ENCODE measurements at regions not wholly inside any gene's neighbourhood (a gene's known extent, or its start where the extent isn't known, plus 50 kb on each side); places are given as distances from the start of the nearest gene placed in this dataset.

GRCh38 chr12:115736360-115736759, 541.1 kb downstream of the MED13L start:
- no peaks in the 10 kb centered on the region for H3K27me3 Mint-ChIP-seq
- Histone ChIP-seq H3K36me3 (ENCODE audit: control insufficient read depth in 2 of 2, extremely low read depth in 1 of 2, insufficient read depth in 1 of 2, low read length in 1 of 2) (no peaks in the 10 kb centered on the region), H3K4me1 (ENCODE audit: control insufficient read depth in 1 of 2, extremely low read depth in 1 of 2, insufficient read depth in 2 of 2, low read length in 2 of 2) (no peaks in the 10 kb centered on the region), H3K27me3 (replicated peaks in 1 of 2; ENCODE audit: control insufficient read depth in 2 of 2, extremely low read depth in 1 of 2, insufficient read depth in 2 of 2, low read length in 1 of 2) (no peaks in the 10 kb centered on the region), H3K4me3 (ENCODE audit: control insufficient read depth in 1 of 2, extremely low read depth in 1 of 2, low read length in 1 of 2) (no peak overlapping the region), H3K9me3 (no peaks in the 10 kb centered on the region), H3K27ac (ENCODE audit: low read length) (no peak overlapping the region)
- DNase-seq (no peak), ATAC-seq (replicated peaks in 1 of 4) (no peak)
- no peaks in the 10 kb centered on the region for H3K4me1 Mint-ChIP-seq
- H3K9me3 Mint-ChIP-seq = no peaks in the 10 kb centered on the region
- WGBS (ENCODE audit: insufficient coverage) = no CpG with 5 or more reads among the region's 3 CpGs
- CTCF ChIA-PET = no interaction called here
- POLR2A ChIA-PET = no interaction called here
- H3K27ac Mint-ChIP-seq = no peak overlapping the region
- no peak overlapping the region for H3K4me3 Mint-ChIP-seq
- no peaks in the 10 kb centered on the region for H3K36me3 Mint-ChIP-seq

DNA sequence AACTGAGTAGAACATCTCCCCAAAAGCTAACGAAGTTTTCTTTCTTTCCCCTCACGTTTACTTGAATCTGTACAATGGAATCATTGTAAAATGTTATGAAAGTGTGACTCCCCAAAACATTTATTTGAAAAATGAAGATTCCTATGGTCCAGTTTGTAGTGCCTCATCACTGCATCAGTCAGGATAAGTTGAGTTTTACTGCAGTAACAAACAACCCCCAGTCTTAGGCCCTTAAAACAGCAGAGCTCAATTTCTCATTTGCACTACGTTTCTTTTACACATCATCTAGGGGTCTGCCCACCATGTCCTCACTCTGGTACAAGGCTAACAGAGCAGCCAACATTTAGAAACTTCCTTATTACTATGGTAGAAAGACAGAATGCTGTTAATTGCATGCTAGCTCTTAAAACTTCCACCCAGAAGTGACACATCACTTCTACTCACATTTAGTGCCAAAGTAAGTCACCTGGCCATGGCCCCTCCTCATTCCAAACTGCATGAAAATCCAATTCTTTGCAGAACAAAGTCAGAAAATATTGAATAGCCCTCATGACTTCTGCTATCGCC, 546.4 kb downstream of the MED13L start:
- CTCF ChIA-PET = no interaction called here
- no peak overlapping the region for H3K4me3 ChIP-seq (ENCODE audit: control insufficient read depth in 1 of 2, extremely low read depth in 1 of 2, low read length in 1 of 2)
- Mint-ChIP-seq H3K27me3 (no peaks in the 10 kb centered on the region), H3K4me1 (no peaks in the 10 kb centered on the region), H3K36me3 (no peaks in the 10 kb centered on the region), H3K4me3 (no peak overlapping the region), H3K9me3 (peaks cover 0 to 8% (median 0%) of the 10 kb centered on the region in 3 donors), H3K27ac (no peak overlapping the region)
- H3K27ac ChIP-seq (ENCODE audit: low read length) = no peak overlapping the region
- ATAC-seq (replicated peaks in 1 of 4) (no peak), DNase-seq (no peak)
- H3K36me3 ChIP-seq (ENCODE audit: control insufficient read depth in 2 of 2, extremely low read depth in 1 of 2, insufficient read depth in 1 of 2, low read length in 1 of 2) = no peaks in the 10 kb centered on the region
- no CpG with 5 or more reads among the region's 4 CpGs for WGBS (ENCODE audit: insufficient coverage)
- H3K27me3 ChIP-seq (replicated peaks in 1 of 2; ENCODE audit: control insufficient read depth in 2 of 2, extremely low read depth in 1 of 2, insufficient read depth in 2 of 2, low read length in 1 of 2) = no peaks in the 10 kb centered on the region
- no peaks in the 10 kb centered on the region for H3K4me1 ChIP-seq (ENCODE audit: control insufficient read depth in 1 of 2, extremely low read depth in 1 of 2, insufficient read depth in 2 of 2, low read length in 2 of 2)
- H3K9me3 ChIP-seq = no peaks in the 10 kb centered on the region
- POLR2A ChIA-PET = no interaction called here

- Mint-ChIP-seq H3K27ac (no peak overlapping the region), H3K9me3 (peaks cover 0 to 8% (median 0%) of the 10 kb centered on the region in 3 donors), H3K4me1 (no peaks in the 10 kb centered on the region), H3K27me3 (peaks cover 0 to 3% of the 10 kb centered on the region in 2 donors), H3K4me3 (no peak overlapping the region), H3K36me3 (no peaks in the 10 kb centered on the region)
- DNase-seq = no peak
- H3K27me3 ChIP-seq (replicated peaks in 1 of 2; ENCODE audit: control insufficient read depth in 2 of 2, extremely low read depth in 1 of 2, insufficient read depth in 2 of 2, low read length in 1 of 2) = no peaks in the 10 kb centered on the region
- no peak overlapping the region for H3K27ac ChIP-seq (ENCODE audit: low read length)
- no CpG with 5 or more reads among the region's 5 CpGs for whole genome bisulfite sequencing (ENCODE audit: insufficient coverage)
- H3K4me1 ChIP-seq (ENCODE audit: control insufficient read depth in 1 of 2, extremely low read depth in 1 of 2, insufficient read depth in 2 of 2, low read length in 2 of 2) = no peaks in the 10 kb centered on the region
- CTCF ChIA-PET = no interaction called here
- POLR2A ChIA-PET = no interaction called here
- H3K4me3 ChIP-seq (ENCODE audit: control insufficient read depth in 1 of 2, extremely low read depth in 1 of 2, low read length in 1 of 2) = no peak overlapping the region
- H3K36me3 ChIP-seq (ENCODE audit: control insufficient read depth in 2 of 2, extremely low read depth in 1 of 2, insufficient read depth in 1 of 2, low read length in 1 of 2) = no peaks in the 10 kb centered on the region
- no peaks in the 10 kb centered on the region for H3K9me3 ChIP-seq
- no peak for ATAC-seq (replicated peaks in 1 of 4)
Observed at GRCh38 chr12:115726691-115727090, 550.8 kb downstream of the MED13L start.

GRCh38 chr12:115722181-115722580, 555.3 kb downstream of the MED13L start:
- no peak overlapping the region for H3K27ac ChIP-seq (ENCODE audit: low read length)
- H3K27ac Mint-ChIP-seq = no peak overlapping the region
- H3K36me3 Mint-ChIP-seq = no peaks in the 10 kb centered on the region
- no peak for ATAC-seq (replicated peaks in 1 of 4)
- H3K9me3 Mint-ChIP-seq = peaks cover 0 to 3% (median 0%) of the 10 kb centered on the region in 3 donors
- peaks cover 0 to 3% of the 10 kb centered on the region in 2 donors for H3K27me3 Mint-ChIP-seq
- H3K4me3 Mint-ChIP-seq = no peak overlapping the region
- no CpG with 5 or more reads among the region's 2 CpGs for WGBS (ENCODE audit: insufficient coverage)
- DNase-seq = no peak
- no peaks in the 10 kb centered on the region for H3K36me3 ChIP-seq (ENCODE audit: control insufficient read depth in 2 of 2, extremely low read depth in 1 of 2, insufficient read depth in 1 of 2, low read length in 1 of 2)
- no peak overlapping the region for H3K4me3 ChIP-seq (ENCODE audit: control insufficient read depth in 1 of 2, extremely low read depth in 1 of 2, low read length in 1 of 2)
- H3K4me1 Mint-ChIP-seq = no peaks in the 10 kb centered on the region
- POLR2A ChIA-PET = no interaction called here
- no peaks in the 10 kb centered on the region for H3K4me1 ChIP-seq (ENCODE audit: control insufficient read depth in 1 of 2, extremely low read depth in 1 of 2, insufficient read depth in 2 of 2, low read length in 2 of 2)
- no peaks in the 10 kb centered on the region for H3K9me3 ChIP-seq
- CTCF ChIA-PET = no interaction called here
- H3K27me3 ChIP-seq (replicated peaks in 1 of 2; ENCODE audit: control insufficient read depth in 2 of 2, extremely low read depth in 1 of 2, insufficient read depth in 2 of 2, low read length in 1 of 2) = no peaks in the 10 kb centered on the region

DNA sequence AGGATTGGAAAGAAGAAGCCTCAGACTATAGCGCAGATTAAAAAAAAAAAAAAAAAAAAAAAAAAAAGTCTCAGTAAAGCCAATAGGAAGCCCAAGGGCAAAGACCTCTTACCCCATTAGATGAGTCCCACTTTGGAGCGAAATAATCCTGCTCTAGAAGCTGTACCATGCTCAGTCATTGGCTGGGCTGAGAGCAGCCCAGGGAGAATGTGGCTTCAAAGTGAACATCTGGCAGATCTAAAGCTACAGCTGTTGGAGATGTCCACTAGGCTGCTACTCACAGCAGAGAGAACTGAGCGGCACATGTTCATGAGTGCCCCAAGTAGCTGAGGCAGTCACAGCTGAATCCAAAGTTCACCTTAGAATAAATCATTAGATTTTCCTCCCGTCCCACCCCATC, 560.9 kb downstream of the MED13L start:
- Mint-ChIP-seq H3K4me3 (no peak overlapping the region), H3K27ac (no peak overlapping the region), H3K4me1 (no peaks in the 10 kb centered on the region), H3K27me3 (peaks cover 0 to 4% of the 10 kb centered on the region in 2 donors), H3K36me3 (no peaks in the 10 kb centered on the region), H3K9me3 (peaks cover 0 to 10% (median 1%) of the 10 kb centered on the region in 3 donors)
- H3K4me1 ChIP-seq (ENCODE audit: control insufficient read depth in 1 of 2, extremely low read depth in 1 of 2, insufficient read depth in 2 of 2, low read length in 2 of 2) = no peaks in the 10 kb centered on the region
- no peaks in the 10 kb centered on the region for H3K27me3 ChIP-seq (replicated peaks in 1 of 2; ENCODE audit: control insufficient read depth in 2 of 2, extremely low read depth in 1 of 2, insufficient read depth in 2 of 2, low read length in 1 of 2)
- H3K9me3 ChIP-seq = no peaks in the 10 kb centered on the region
- H3K36me3 ChIP-seq (ENCODE audit: control insufficient read depth in 2 of 2, extremely low read depth in 1 of 2, insufficient read depth in 1 of 2, low read length in 1 of 2) = no peaks in the 10 kb centered on the region
- POLR2A ChIA-PET = no interaction called here
- H3K4me3 ChIP-seq (ENCODE audit: control insufficient read depth in 1 of 2, extremely low read depth in 1 of 2, low read length in 1 of 2) = no peak overlapping the region
- H3K27ac ChIP-seq (ENCODE audit: low read length) = no peak overlapping the region
- ATAC-seq (replicated peaks in 1 of 4) (no peak), DNase-seq (no peak)
- CTCF ChIA-PET = no interaction called here
- 72% methylated on average over 2 of the region's 4 CpGs for WGBS (ENCODE audit: insufficient coverage)

- ChIA-PET CTCF (no interaction called here), POLR2A (no interaction called here)
- no peak overlapping the region for H3K4me3 Mint-ChIP-seq
- H3K27ac Mint-ChIP-seq = no peak overlapping the region
- WGBS (ENCODE audit: insufficient coverage) = no CpG with 5 or more reads among the region's 3 CpGs
- H3K27ac ChIP-seq (ENCODE audit: low read length) = no peak overlapping the region
- no peaks in the 10 kb centered on the region for H3K9me3 ChIP-seq
- H3K9me3 Mint-ChIP-seq = peaks cover 0 to 7% (median 7%) of the 10 kb centered on the region in 3 donors
- DNase-seq = no peak
- no peaks in the 10 kb centered on the region for H3K27me3 ChIP-seq (replicated peaks in 1 of 2; ENCODE audit: control insufficient read depth in 2 of 2, extremely low read depth in 1 of 2, insufficient read depth in 2 of 2, low read length in 1 of 2)
- H3K4me3 ChIP-seq (ENCODE audit: control insufficient read depth in 1 of 2, extremely low read depth in 1 of 2, low read length in 1 of 2) = no peak overlapping the region
- no peaks in the 10 kb centered on the region for H3K4me1 ChIP-seq (ENCODE audit: control insufficient read depth in 1 of 2, extremely low read depth in 1 of 2, insufficient read depth in 2 of 2, low read length in 2 of 2)
- no peaks in the 10 kb centered on the region for H3K36me3 ChIP-seq (ENCODE audit: control insufficient read depth in 2 of 2, extremely low read depth in 1 of 2, insufficient read depth in 1 of 2, low read length in 1 of 2)
- no peaks in the 10 kb centered on the region for H3K36me3 Mint-ChIP-seq
- H3K27me3 Mint-ChIP-seq = peaks cover 0 to 4% of the 10 kb centered on the region in 2 donors
- no peak for ATAC-seq (replicated peaks in 1 of 4)
- H3K4me1 Mint-ChIP-seq = no peaks in the 10 kb centered on the region
Observed at GRCh38 chr12:115712676-115713075, 564.8 kb downstream of the MED13L start.

GRCh38 chr12:115710104-115710564, 567.4 kb downstream of the MED13L start:
- H3K27ac ChIP-seq (ENCODE audit: low read length) = no peak overlapping the region
- no peaks in the 10 kb centered on the region for H3K36me3 Mint-ChIP-seq
- H3K9me3 Mint-ChIP-seq = peaks cover 8 to 15% (median 9%) of the 10 kb centered on the region in 3 donors
- ATAC-seq (replicated peaks in 1 of 4) = no peak
- no peak overlapping the region for H3K4me3 Mint-ChIP-seq
- ChIA-PET POLR2A (no interaction called here), CTCF (no interaction called here)
- peaks cover 0 to 4% of the 10 kb centered on the region in 2 donors for H3K27me3 Mint-ChIP-seq
- WGBS (ENCODE audit: insufficient coverage) = no CpG with 5 or more reads among the region's 3 CpGs
- no peaks in the 10 kb centered on the region for H3K4me1 Mint-ChIP-seq
- H3K27ac Mint-ChIP-seq = no peak overlapping the region
- no peaks in the 10 kb centered on the region for H3K27me3 ChIP-seq (replicated peaks in 1 of 2; ENCODE audit: control insufficient read depth in 2 of 2, extremely low read depth in 1 of 2, insufficient read depth in 2 of 2, low read length in 1 of 2)
- H3K36me3 ChIP-seq (ENCODE audit: control insufficient read depth in 2 of 2, extremely low read depth in 1 of 2, insufficient read depth in 1 of 2, low read length in 1 of 2) = no peaks in the 10 kb centered on the region
- H3K4me3 ChIP-seq (ENCODE audit: control insufficient read depth in 1 of 2, extremely low read depth in 1 of 2, low read length in 1 of 2) = no peak overlapping the region
- DNase-seq = no peak
- H3K9me3 ChIP-seq = no peaks in the 10 kb centered on the region
- H3K4me1 ChIP-seq (ENCODE audit: control insufficient read depth in 1 of 2, extremely low read depth in 1 of 2, insufficient read depth in 2 of 2, low read length in 2 of 2) = no peaks in the 10 kb centered on the region
